Peyer's patch (tissue), 4 donors: ENCODE measurements at regions not wholly inside any gene's neighbourhood (a gene's known extent, or its start where the extent isn't known, plus 50 kb on each side); places are given as distances from the start of the nearest gene placed in this dataset.

Experiments
- CTCF ChIP-seq, 6 experiments: fragments of 450-650 bp in 4 of 6; fragments of 200-600 bp in 2 of 6; sonication (generic) in 1 of 6; IDR thresholded peaks; one replicate each; pipeline ENCODE4 v1.5.1; 2017 to 2019; ENCODE audit warnings: antibody characterized with exemption in 6 of 6, mild to moderate bottlenecking in 3 of 6, moderate library complexity in 1 of 6
- POLR2A ChIP-seq, 2 donors: fragments of 450-650 bp; IDR thresholded peaks; one replicate each; pipeline ENCODE4 v1.5.1; 2017; ENCODE audit warnings: antibody characterized with exemption in 2 of 2, mild to moderate bottlenecking in 2 of 2, moderate library complexity in 2 of 2

- TF ChIP-seq POLR2A (IDR thresholded peaks at IDR 0.05) (no peak), CTCF (IDR thresholded peaks at IDR 0.05) (no peak)
These were observed 132.9 kb upstream of the PKDCC start for GRCh38 chr2:41914936-41915335.
